Endothelial cell of umbilical vein (primary cell): ENCODE measurements at regions not wholly inside any gene's neighbourhood (a gene's known extent, or its start where the extent isn't known, plus 50 kb on each side); places are given as distances from the start of the nearest gene placed in this dataset.

Experiments used
- BruUV-seq: library from RNA; stranded (reverse); fragments of 400-500 nt; replicated peaks from 2 replicates; lab custom pipeline; 2021; lab: Mats Ljungman, UMichigan
- CTCF ChIA-PET: fragments of 300-600, 350-600 bp; sonication (Branson Sonifier 250); formaldehyde crosslinking; loops from one replicate; lab custom pipeline; 2021; ENCODE audit warnings: antibody characterized with exemption, inconsistent platforms; lab: Charles Lee
- POLR2A ChIA-PET: fragments of 300-600, 350-600 bp; sonication (Branson Sonifier 250); formaldehyde crosslinking; loops from one replicate; lab custom pipeline; 2021; ENCODE audit warnings: antibody characterized with exemption, inconsistent platforms; lab: Charles Lee
- DNase-seq: peaks from one replicate; pipeline ENCODE4 v3.0.0-alpha.2; 2011; ENCODE audit warnings: low read depth, low spot score
- FAIRE-seq: peaks from 2 replicates; lab custom pipeline; 2011; peaks lifted over from hg19 to GRCh38; lab: Jason Lieb, UNC
- H2AFZ ChIP-seq: 2 replicates; pipeline ENCODE4 v1.6.0; 2012; ENCODE audit warnings: low read depth, low read length, control low read depth, inconsistent platforms
- H3K27ac ChIP-seq: 2 replicates; pipeline ENCODE4 v1.5.1; 2011; ENCODE audit warnings: low read depth, mild to moderate bottlenecking, control low read depth, low read length, moderate library complexity; ENCODE audit not compliant: insufficient read depth
- H3K27me3 ChIP-seq, 2 experiments: 2 replicates each; pipeline versions ENCODE4 v1.6.0 to v1.6.1; 2011; ENCODE audit warnings: low read length in 2 of 2, mixed read lengths in 1 of 2; ENCODE audit not compliant: control insufficient read depth in 2 of 2, insufficient read depth in 2 of 2
- H3K36me3 ChIP-seq, 2 experiments: 2 replicates in 1 of 2; 3 replicates in 1 of 2; pipeline ENCODE4 v1.5.1; 2011; ENCODE audit warnings: low read length in 2 of 2, mild to moderate bottlenecking in 1 of 2, moderate library complexity in 1 of 2; ENCODE audit not compliant: control insufficient read depth in 2 of 2, insufficient read depth in 2 of 2; ENCODE audit errors: extremely low read depth in 1 of 2
- H3K4me1 ChIP-seq: 3 replicates; pipeline ENCODE4 v1.5.1; 2011; ENCODE audit warnings: mild to moderate bottlenecking, low read length; ENCODE audit not compliant: control insufficient read depth, insufficient read depth; ENCODE audit errors: extremely low read depth
- H3K4me2 ChIP-seq: 2 replicates; pipeline ENCODE4 v1.6.1; 2011; ENCODE audit warnings: low read length, control low read depth, mixed read lengths; ENCODE audit not compliant: insufficient read depth
- H3K4me3 ChIP-seq, 3 experiments: fragments of 200-600 bp in 1 of 3; sonication (generic), shearing (Covaris generic) in 1 of 3; replicated peaks in 1 of 3; 2 replicates each; pipeline ENCODE4 v1.5.1; 2011 to 2016; ENCODE audit warnings: control low read depth in 3 of 3, low read length in 3 of 3, mild to moderate bottlenecking in 2 of 3, inconsistent platforms in 1 of 3, low read depth in 1 of 3, moderate library complexity in 1 of 3; ENCODE audit not compliant: insufficient read depth in 1 of 3
- H3K79me2 ChIP-seq: 2 replicates; pipeline ENCODE4 v1.6.0; 2012; ENCODE audit warnings: low read length, inconsistent platforms; ENCODE audit not compliant: control insufficient read depth, insufficient read depth
- H3K9ac ChIP-seq: replicated peaks from 2 replicates; pipeline ENCODE3; 2011; ENCODE audit warnings: low read length, control low read depth; ENCODE audit not compliant: insufficient read depth; ENCODE audit errors: extremely low read depth
- H3K9me1 ChIP-seq: replicated peaks from 3 replicates; pipeline ENCODE4 v1.6.0; 2011; ENCODE audit warnings: mild to moderate bottlenecking, low read length; ENCODE audit not compliant: control insufficient read depth, insufficient read depth; ENCODE audit errors: extremely low read depth
- H3K9me3 ChIP-seq: replicated peaks from 2 replicates; pipeline ENCODE4 v1.5.1; 2012; ENCODE audit warnings: low read length, inconsistent platforms; ENCODE audit not compliant: control insufficient read depth, insufficient read depth
- H4K20me1 ChIP-seq: replicated peaks from 2 replicates; pipeline ENCODE3; 2011; ENCODE audit warnings: mild to moderate bottlenecking, low read length; ENCODE audit not compliant: control insufficient read depth, insufficient read depth; ENCODE audit errors: extremely low read depth
- CTCF ChIP-seq, 2 donors: IDR thresholded peaks; 1 replicate in 1 of 2; 2 replicates in 1 of 2; pipeline ENCODE4 v1.5.1; 2011; ENCODE audit warnings: low read length in 2 of 2, mild to moderate bottlenecking in 2 of 2, moderate library complexity in 2 of 2, control low read depth in 1 of 2, inconsistent platforms in 1 of 2, low read depth in 1 of 2; ENCODE audit not compliant: insufficient read depth in 1 of 2; ENCODE audit errors: extremely low read depth in 1 of 2
- EZH2 ChIP-seq: IDR thresholded peaks from 2 replicates; pipeline ENCODE4 v1.6.1; 2012; ENCODE audit warnings: borderline replicate concordance, low read depth, mild to moderate bottlenecking, moderate library complexity, low read length, inconsistent platforms; ENCODE audit not compliant: severe bottlenecking
- FOS ChIP-seq: IDR thresholded peaks from 2 replicates; pipeline ENCODE4 v1.6.1; 2011; ENCODE audit warnings: mild to moderate bottlenecking, low read length, moderate library complexity, borderline replicate concordance; ENCODE audit not compliant: insufficient read depth
- GATA2 ChIP-seq: IDR thresholded peaks from 2 replicates; pipeline ENCODE4 v1.7.0; 2011; ENCODE audit warnings: low read depth, mild to moderate bottlenecking, moderate library complexity, mixed read lengths, low read length; ENCODE audit not compliant: insufficient read length, insufficient read depth
- JUN ChIP-seq: IDR thresholded peaks from 2 replicates; pipeline ENCODE4 v1.6.1; 2011; ENCODE audit warnings: borderline replicate concordance, low read depth; ENCODE audit not compliant: insufficient read length, insufficient read depth
- MAX ChIP-seq: IDR thresholded peaks from 2 replicates; pipeline ENCODE4 v1.6.1; 2011; ENCODE audit not compliant: insufficient read depth, insufficient read length
- MYC ChIP-seq: IDR thresholded peaks from one replicate; pipeline ENCODE4 v1.6.1; 2011; ENCODE audit warnings: mild to moderate bottlenecking, low read depth, low read length
- POLR2A ChIP-seq: IDR thresholded peaks from 2 replicates; pipeline ENCODE4 v1.6.1; 2012; ENCODE audit warnings: low read depth, mild to moderate bottlenecking, control low read depth, low read length
- POLR2AphosphoS5 ChIP-seq: IDR thresholded peaks from 2 replicates; pipeline ENCODE4 v1.6.1; 2012; ENCODE audit warnings: low read depth, mild to moderate bottlenecking, control low read depth, low read length, moderate library complexity; ENCODE audit not compliant: insufficient read depth
- dilution Hi-C: fragments of 300-500 bp; cut with MboI; formaldehyde crosslinking; loops from one replicate; pipeline ENCODE4 v1.15.0; 2019; ENCODE audit warnings: low sequenced_read_pairs; ENCODE audit not compliant: extremely low pct_ligation_motif_present
- intact Hi-C: fragments of 100-400 bp; cut with micrococcal nuclease; formaldehyde crosslinking; loops from one replicate; pipeline ENCODE4 v1.10.0; 2022

GRCh38 chrX:96027407-96027806 is 657.2 kb upstream of the DIAPH2 start:
- no peaks in the 10 kb centered on the region for H3K9me3 ChIP-seq
- no TSS peak for BruUV-seq
- H3K36me3 ChIP-seq, result no peaks in the 10 kb centered on the region
- H2AFZ ChIP-seq, result no peak overlapping the region
- ChIA-PET POLR2A (no interaction called here), CTCF (no interaction called here)
- dilution Hi-C loops, result no loop called here
- no peaks in the 10 kb centered on the region for H3K4me1 ChIP-seq
- H4K20me1 ChIP-seq, result no peaks in the 10 kb centered on the region
- H3K9me1 ChIP-seq, result no peaks in the 10 kb centered on the region
- DNase-seq (no peak), FAIRE-seq (no peak)
- H3K27me3 ChIP-seq, result no peaks in the 10 kb centered on the region
- no peak overlapping the region for H3K4me3 ChIP-seq
- no peak for TF ChIP-seq MYC
- TF ChIP-seq MAX, result no peak
- TF ChIP-seq EZH2, result no peak
- no peak for TF ChIP-seq FOS
- no peak for TF ChIP-seq JUN
- no peak for TF ChIP-seq POLR2A
- no peak for TF ChIP-seq POLR2AphosphoS5
- TF ChIP-seq GATA2, result no peak
- TF ChIP-seq CTCF (IDR thresholded peaks at IDR 0.05; ENCODE audit: extremely low read depth in 1 of 2, insufficient read depth in 1 of 2, low read depth in 1 of 2, low read length in 2 of 2), result no peak
- H3K27ac ChIP-seq, result no peak overlapping the region
- no peaks in the 10 kb centered on the region for H3K79me2 ChIP-seq
- H3K9ac ChIP-seq, result no peak overlapping the region
- H3K4me2 ChIP-seq, result no peak overlapping the region
- intact Hi-C loops, result no loop called here
